HEK293T (cell line): ENCODE measurements at regions not wholly inside any gene's neighbourhood (a gene's known extent, or its start where the extent isn't known, plus 50 kb on each side); places are given as distances from the start of the nearest gene placed in this dataset.
"Not testable (repeated sequence)": the region's sequence is repeated elsewhere in the genome, so short reads cannot be mapped to it uniquely, and the experiment has no call there.

Experiments
- CTCF ChIA-PET: fragments of 350-600 bp; formaldehyde crosslinking; extraction: SDS; loops from one replicate; lab custom pipeline; 2021; ENCODE audit warnings: antibody characterized with exemption, inconsistent platforms; lab: Yijun Ruan, JAX
- POLR2A ChIA-PET: fragments of 350-600 bp; formaldehyde crosslinking; extraction: SDS; loops from one replicate; lab custom pipeline; 2020; ENCODE audit warnings: antibody characterized with exemption, inconsistent platforms; lab: Yijun Ruan, JAX
- DNase-seq: peaks from one replicate; pipeline ENCODE4 v3.0.0; 2012; ENCODE audit warnings: mixed read lengths; ENCODE audit errors: extremely low spot score
- ARNT ChIP-seq: fragments of 450-650 bp; IDR thresholded peaks from 2 replicates; pipeline ENCODE4 v1.6.1; 2017; ENCODE audit warnings: mild to moderate bottlenecking
- BHLHE40 ChIP-seq: fragments of 450-650 bp; IDR thresholded peaks from 2 replicates; pipeline ENCODE4 v1.6.1; 2016; ENCODE audit warnings: mild to moderate bottlenecking, moderate library complexity, borderline replicate concordance
- CTBP1 ChIP-seq: fragments of 450-650 bp; IDR thresholded peaks from 2 replicates; pipeline ENCODE4 v1.6.1; 2016; ENCODE audit warnings: borderline replicate concordance
- ELF4 ChIP-seq: fragments of 450-650 bp; IDR thresholded peaks from 2 replicates; pipeline ENCODE4 v1.6.1; 2017; ENCODE audit warnings: antibody characterized with exemption
- FOXA1 ChIP-seq: fragments of 450-650 bp; IDR thresholded peaks from 2 replicates; pipeline ENCODE4 v1.6.1; 2016; ENCODE audit warnings: mild to moderate bottlenecking
- FOXK2 ChIP-seq: fragments of 450-650 bp; IDR thresholded peaks from 2 replicates; pipeline ENCODE4 v1.6.1; 2016; ENCODE audit warnings: mild to moderate bottlenecking
- FOXM1 ChIP-seq: fragments of 450-650 bp; IDR thresholded peaks from 2 replicates; pipeline ENCODE4 v1.6.1; 2017; ENCODE audit warnings: mild to moderate bottlenecking, borderline replicate concordance
- HDGF ChIP-seq: fragments of 450-650 bp; IDR thresholded peaks from 2 replicates; pipeline ENCODE4 v1.6.1; 2017; ENCODE audit warnings: antibody characterized with exemption, borderline replicate concordance
- L3MBTL2 ChIP-seq: fragments of 450-650 bp; conservative IDR thresholded peaks from 2 replicates; pipeline ENCODE4 v1.6.1; 2016; ENCODE audit warnings: mild to moderate bottlenecking
- LEF1 ChIP-seq: fragments of 450-650 bp; IDR thresholded peaks from 2 replicates; pipeline ENCODE4 v1.6.1; 2017; ENCODE audit warnings: mild to moderate bottlenecking, borderline replicate concordance
- NFRKB ChIP-seq: fragments of 450-650 bp; IDR thresholded peaks from 2 replicates; pipeline ENCODE4 v1.6.1; 2016; ENCODE audit warnings: mild to moderate bottlenecking, moderate library complexity
- SP1 ChIP-seq: fragments of 450-650 bp; IDR thresholded peaks from 2 replicates; pipeline ENCODE4 v1.6.1; 2017
- SUZ12 ChIP-seq: fragments of 450-650 bp; IDR thresholded peaks from 2 replicates; pipeline ENCODE4 v1.6.1; 2016; ENCODE audit warnings: mild to moderate bottlenecking
- TARDBP ChIP-seq: fragments of 450-650 bp; IDR thresholded peaks from 2 replicates; pipeline ENCODE4 v1.6.1; 2016
- ZNF384 ChIP-seq: fragments of 450-650 bp; IDR thresholded peaks from 2 replicates; pipeline ENCODE4 v1.6.1; 2016
- TF ChIP-seq, protein P1 (sequence below): fragments of 450-650 bp; IDR thresholded peaks from 2 replicates; pipeline ENCODE4 v1.6.1; 2016

- TF ChIP-seq FOXA1, result no peak
- no peak for TF ChIP-seq LEF1
- TF ChIP-seq TARDBP, result peak; percentile 39; the same call in 1 of the 2 replicates
- TF ChIP-seq ARNT, result no peak
- TF ChIP-seq SP1, result no peak
- TF ChIP-seq, protein P1, sequence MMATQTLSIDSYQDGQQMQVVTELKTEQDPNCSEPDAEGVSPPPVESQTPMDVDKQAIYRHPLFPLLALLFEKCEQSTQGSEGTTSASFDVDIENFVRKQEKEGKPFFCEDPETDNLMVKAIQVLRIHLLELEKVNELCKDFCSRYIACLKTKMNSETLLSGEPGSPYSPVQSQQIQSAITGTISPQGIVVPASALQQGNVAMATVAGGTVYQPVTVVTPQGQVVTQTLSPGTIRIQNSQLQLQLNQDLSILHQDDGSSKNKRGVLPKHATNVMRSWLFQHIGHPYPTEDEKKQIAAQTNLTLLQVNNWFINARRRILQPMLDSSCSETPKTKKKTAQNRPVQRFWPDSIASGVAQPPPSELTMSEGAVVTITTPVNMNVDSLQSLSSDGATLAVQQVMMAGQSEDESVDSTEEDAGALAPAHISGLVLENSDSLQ, result peak; percentile 61; the same call in 1 of the 2 replicates
- no peak for TF ChIP-seq FOXM1
- TF ChIP-seq ELF4, result no peak
- TF ChIP-seq SUZ12, result no peak
- TF ChIP-seq BHLHE40, result no peak
- no peak for TF ChIP-seq ZNF384
- TF ChIP-seq FOXK2, result no peak
- no peak for TF ChIP-seq CTBP1
- TF ChIP-seq HDGF, result no peak
- no peak for TF ChIP-seq NFRKB
- no peak for TF ChIP-seq L3MBTL2
- CTCF ChIA-PET, result no interaction called here
- no peak for DNase-seq
- POLR2A ChIA-PET, result no interaction called here
These were observed 62.0 kb upstream of the SAMD11 start for GRCh38 chr1:861714-862113.

DNA sequence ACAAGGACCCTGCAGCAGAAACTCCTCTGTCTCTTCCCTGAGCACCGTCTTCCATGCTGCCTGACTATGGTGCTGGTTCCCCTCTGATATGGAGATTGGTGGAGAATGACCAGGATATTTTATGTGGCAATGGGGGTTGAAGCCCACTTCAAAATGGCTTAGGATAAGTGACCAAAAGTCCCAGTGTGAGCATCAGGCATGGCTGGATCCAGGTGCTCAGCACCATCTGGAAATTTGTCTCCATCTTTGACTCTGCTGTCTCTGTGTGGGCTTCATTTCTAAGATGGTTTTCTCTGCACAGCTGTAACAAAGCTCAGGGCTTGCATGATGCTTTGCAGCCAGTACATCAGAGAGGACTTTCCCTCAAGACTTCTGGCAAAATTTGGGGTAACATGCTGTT is 61.1 kb upstream of the SAMD11 start:
- POLR2A ChIA-PET, DNase-seq, CTCF ChIA-PET: not testable (repeated sequence)

DNA sequence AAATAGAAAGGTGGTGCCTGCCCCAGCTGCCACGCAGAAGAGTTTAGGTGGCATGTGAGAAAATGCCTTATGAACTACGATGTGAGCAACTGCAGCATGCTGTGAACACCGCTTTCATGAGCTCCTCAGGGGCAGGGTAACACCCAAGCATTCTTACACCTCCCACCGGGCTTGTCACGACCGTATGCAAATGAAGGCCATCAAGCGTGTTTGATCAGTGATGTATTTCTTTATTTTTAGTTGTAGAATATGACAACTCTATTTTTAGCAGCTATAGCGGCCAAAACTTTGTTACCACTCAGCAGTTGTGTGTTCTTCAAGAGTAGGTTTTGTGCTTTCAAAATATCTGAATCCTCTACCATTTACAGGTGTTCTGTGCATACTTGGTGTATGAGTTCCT is 58.1 kb upstream of the SAMD11 start:
- CTCF ChIA-PET, DNase-seq, POLR2A ChIA-PET: not testable (repeated sequence)

DNA sequence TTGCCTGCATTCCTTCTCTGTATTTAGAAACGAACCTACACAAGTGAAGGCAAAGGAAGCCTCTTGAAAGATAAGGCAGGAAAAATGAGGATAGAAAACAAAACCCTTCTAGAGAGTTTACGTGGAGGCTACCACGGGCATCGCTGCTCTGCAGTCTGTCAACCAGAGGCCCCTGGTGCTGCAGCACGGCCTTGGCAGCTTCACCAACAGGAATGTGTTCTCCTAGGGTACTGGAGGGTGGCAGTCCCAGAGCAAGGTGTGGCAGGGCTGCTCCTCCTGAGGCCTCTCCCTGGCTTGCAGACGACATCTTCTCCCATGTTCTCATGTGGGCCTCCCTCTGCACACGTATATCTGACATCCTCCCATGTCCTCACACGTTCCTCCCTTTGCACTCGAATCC is 57.6 kb upstream of the SAMD11 start:
- ChIA-PET POLR2A (no interaction called here), CTCF (no interaction called here)

GRCh38 chr1:866631-867299 is 57.0 kb upstream of the SAMD11 start:
- DNase-seq, CTCF ChIA-PET: not testable (repeated sequence)

More for the DNA sequence above, 57.6 kb upstream of the SAMD11 start:
- TF ChIP-seq FOXM1 (no peak), NFRKB (no peak), BHLHE40 (no peak), SUZ12 (no peak), ELF4 (no peak), ARNT (no peak), TARDBP (no peak), FOXA1 (no peak), LEF1 (no peak), CTBP1 (no peak), L3MBTL2 (no peak), ZNF384 (no peak), SP1 (no peak), FOXK2 (no peak)
- no peak for DNase-seq

DNA sequence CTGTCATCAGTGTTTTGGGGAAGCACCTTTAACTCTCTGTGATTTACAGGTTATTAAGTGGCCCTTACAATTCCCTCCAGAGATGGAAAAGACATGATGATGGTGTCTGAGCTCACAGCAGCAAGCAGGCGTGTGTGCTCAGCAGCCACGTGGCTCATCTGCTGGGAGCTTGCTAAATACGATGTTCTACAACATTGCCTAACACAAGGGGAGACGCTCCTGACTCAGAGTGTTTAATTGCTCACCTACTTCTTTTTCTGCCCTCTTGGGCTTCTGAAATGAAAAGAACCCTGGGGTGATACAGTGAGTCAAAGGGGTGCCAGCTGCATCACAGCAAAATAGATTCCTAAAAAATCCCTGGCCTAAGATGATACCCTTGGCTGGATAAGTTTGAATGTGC is 56.2 kb upstream of the SAMD11 start:
- CTCF ChIA-PET, POLR2A ChIA-PET, DNase-seq: not testable (repeated sequence)

More at GRCh38 chr1:866631-867299, 57.0 kb upstream of the SAMD11 start:
- POLR2A ChIA-PET, result not testable (repeated sequence)

DNA sequence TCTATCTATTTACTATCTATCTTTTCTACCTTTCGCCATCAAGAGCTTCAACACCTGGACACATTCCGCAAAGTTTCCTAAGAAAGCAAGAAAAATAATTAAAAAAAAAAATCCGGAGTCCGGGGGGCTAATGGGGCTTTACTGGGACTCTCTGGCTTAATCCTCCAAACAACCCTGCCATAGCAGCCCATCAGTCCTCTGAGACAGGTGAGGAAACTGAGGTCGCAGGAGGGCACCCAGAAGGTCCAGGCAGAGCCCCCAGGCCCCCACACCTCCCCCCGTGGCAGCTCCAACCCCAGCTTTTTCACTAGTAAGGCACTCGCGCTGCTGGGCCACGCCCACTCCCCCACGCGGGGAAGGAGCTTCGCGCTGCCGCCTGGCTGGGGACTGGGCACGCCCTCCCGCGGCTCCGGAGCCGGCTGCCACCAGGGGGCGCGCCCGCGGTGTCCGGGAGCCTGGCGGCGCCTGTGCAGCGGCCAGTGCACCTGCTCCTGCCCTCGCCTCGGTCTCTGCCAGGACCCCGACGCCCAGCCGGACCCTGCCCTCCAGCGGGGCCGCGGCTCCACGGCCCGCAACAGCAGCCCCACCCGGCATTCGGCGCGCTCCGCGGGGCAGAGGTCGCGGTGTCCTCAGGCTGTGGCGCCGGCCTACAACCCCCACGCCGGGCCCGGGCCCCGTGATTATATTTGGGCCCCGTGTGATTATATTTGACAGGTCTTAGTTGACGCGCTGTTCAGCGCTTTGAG is 54.1 kb upstream of the SAMD11 start:
- CTCF ChIA-PET, result interaction anchor here (1.0 kb wide), 2 partner anchors 35 to 43 kb away, joined by 3 to 5 read pairs; no protein-coding TSS in a partner anchor
- POLR2A ChIA-PET, result no interaction called here
- DNase-seq, result peak; percentile 78
- TF ChIP-seq FOXK2 (no peak), HDGF (no peak), SUZ12 (no peak)
